Keratinocyte (primary cell): ENCODE measurements at regions not wholly inside any gene's neighbourhood (a gene's known extent, or its start where the extent isn't known, plus 50 kb on each side); places are given as distances from the start of the nearest gene placed in this dataset.

Experiments used
- DNase-seq: peaks from one replicate; pipeline ENCODE4 v3.0.0-alpha.2; 2011; ENCODE audit warnings: low read depth, missing footprints, low spot score
- FAIRE-seq: peaks from 2 replicates; lab custom pipeline; 2011; peaks lifted over from hg19 to GRCh38; lab: Jason Lieb, UNC
- H2AFZ ChIP-seq: 2 replicates; pipeline ENCODE4 v1.6.0; 2012; ENCODE audit warnings: low read length, control low read depth, inconsistent platforms; ENCODE audit not compliant: control insufficient read depth
- H3K27ac ChIP-seq: 2 replicates; pipeline ENCODE4 v1.5.1; 2011; ENCODE audit warnings: low read length; ENCODE audit not compliant: control insufficient read depth, insufficient read depth
- H3K27me3 ChIP-seq: 3 replicates; pipeline ENCODE4 v1.6.0; 2011; ENCODE audit warnings: low read length; ENCODE audit not compliant: control insufficient read depth, insufficient read depth; ENCODE audit errors: extremely low read depth
- H3K36me3 ChIP-seq, 2 experiments: 2 replicates in 1 of 2; 3 replicates in 1 of 2; pipeline ENCODE4 v1.5.1; 2011; ENCODE audit warnings: low read length in 2 of 2, mild to moderate bottlenecking in 1 of 2; ENCODE audit not compliant: control insufficient read depth in 2 of 2, insufficient read depth in 2 of 2; ENCODE audit errors: extremely low read depth in 1 of 2
- H3K4me1 ChIP-seq: 3 replicates; pipeline ENCODE4 v1.5.1; 2011; ENCODE audit warnings: low read length; ENCODE audit not compliant: control insufficient read depth, insufficient read depth; ENCODE audit errors: extremely low read depth
- H3K4me2 ChIP-seq: 3 replicates; pipeline ENCODE4 v1.6.0; 2011; ENCODE audit warnings: low read depth, low read length; ENCODE audit not compliant: control insufficient read depth, insufficient read depth; ENCODE audit errors: extremely low read depth
- H3K4me3 ChIP-seq, 3 experiments: fragments of 200-600 bp in 1 of 3; sonication (generic) in 1 of 3; 2 replicates in 2 of 3; 3 replicates in 1 of 3; pipeline ENCODE4 v1.5.1; 2011 to 2016; ENCODE audit warnings: low read length in 3 of 3, mild to moderate bottlenecking in 3 of 3, control low read depth in 2 of 3, inconsistent platforms in 1 of 3, low read depth in 1 of 3, mixed read lengths in 1 of 3, mixed run types in 1 of 3, moderate library complexity in 1 of 3; ENCODE audit not compliant: control insufficient read depth in 2 of 3, insufficient read depth in 2 of 3; ENCODE audit errors: extremely low read depth in 1 of 3
- H3K79me2 ChIP-seq: 2 replicates; pipeline ENCODE4 v1.6.0; 2012; ENCODE audit warnings: low read length; ENCODE audit not compliant: control insufficient read depth, insufficient read depth
- H3K9ac ChIP-seq: 3 replicates; pipeline ENCODE4 v1.6.0; 2011; ENCODE audit warnings: low read length; ENCODE audit not compliant: control insufficient read depth, insufficient read depth; ENCODE audit errors: extremely low read depth
- H3K9me1 ChIP-seq: 3 replicates; pipeline ENCODE4 v1.6.0; 2011; ENCODE audit warnings: low read length; ENCODE audit not compliant: control insufficient read depth, insufficient read depth; ENCODE audit errors: extremely low read depth
- H3K9me3 ChIP-seq: 2 replicates; pipeline ENCODE4 v1.5.1; 2012; ENCODE audit warnings: low read depth, low read length; ENCODE audit not compliant: control insufficient read depth
- H4K20me1 ChIP-seq: 3 replicates; pipeline ENCODE4 v1.6.0; 2011; ENCODE audit warnings: low read length; ENCODE audit not compliant: control insufficient read depth, insufficient read depth; ENCODE audit errors: extremely low read depth
- CTCF ChIP-seq, 3 experiments: IDR thresholded peaks in 1 of 3; conservative IDR thresholded peaks in 1 of 3; optimal IDR thresholded peaks in 1 of 3; 2 replicates in 2 of 3; 3 replicates in 1 of 3; pipeline versions ENCODE3 to v1.5.1; 2011; ENCODE audit warnings: low read length in 3 of 3, mild to moderate bottlenecking in 3 of 3, moderate library complexity in 2 of 3, control low read depth in 1 of 3, inconsistent platforms in 1 of 3; ENCODE audit not compliant: insufficient read depth in 2 of 3; ENCODE audit errors: extremely low read depth in 1 of 3
- EZH2 ChIP-seq: IDR thresholded peaks from one replicate; pipeline ENCODE4 v1.6.1; 2012; ENCODE audit warnings: inconsistent platforms, mild to moderate bottlenecking, low read length, moderate library complexity
- dilution Hi-C: fragments of 300-500 bp; cut with MboI; formaldehyde crosslinking; loops from one replicate; pipeline ENCODE4 v1.7.0; 2020; ENCODE audit warnings: low sequenced_read_pairs; ENCODE audit not compliant: extremely low pct_ligation_motif_present

- Histone ChIP-seq H3K27me3 (peaks cover 3% of the 10 kb centered on the region), H3K79me2 (no peaks in the 10 kb centered on the region), H2AFZ (no peak overlapping the region), H3K4me2 (no peak overlapping the region), H3K36me3 (no peaks in the 10 kb centered on the region), H3K9me1 (no peaks in the 10 kb centered on the region), H3K9me3 (no peaks in the 10 kb centered on the region), H3K4me1 (no peaks in the 10 kb centered on the region), H3K9ac (no peak overlapping the region), H3K27ac (no peak overlapping the region), H4K20me1 (no peaks in the 10 kb centered on the region), H3K4me3 (no peak overlapping the region)
- no peak for DNase-seq
- TF ChIP-seq CTCF (optimal IDR thresholded peaks at IDR 0.05 in 1 of 3, IDR thresholded peaks at IDR 0.05 in 1 of 3, conservative IDR thresholded peaks at IDR 0.05 in 1 of 3; ENCODE audit: extremely low read depth in 1 of 3, insufficient read depth in 2 of 3, low read length in 3 of 3) (no peak), EZH2 (no peak)
- FAIRE-seq = no peak
- dilution Hi-C loops = no loop called here
Measured at GRCh38 chr17:33623841-33624240, 330.7 kb upstream of the ASIC2 start.

GRCh38 chr17:33628500-33629346, 335.6 kb upstream of the ASIC2 start:
- no peak for TF ChIP-seq CTCF (optimal IDR thresholded peaks at IDR 0.05 in 1 of 3, IDR thresholded peaks at IDR 0.05 in 1 of 3, conservative IDR thresholded peaks at IDR 0.05 in 1 of 3; ENCODE audit: extremely low read depth in 1 of 3, insufficient read depth in 2 of 3, low read length in 3 of 3)
- TF ChIP-seq EZH2 = no peak
- H3K27me3 ChIP-seq = peaks cover 4% of the 10 kb centered on the region
- no peak for FAIRE-seq
- no peaks in the 10 kb centered on the region for H3K36me3 ChIP-seq
- no peak overlapping the region for H2AFZ ChIP-seq
- no peaks in the 10 kb centered on the region for H3K4me1 ChIP-seq
- H3K79me2 ChIP-seq = no peaks in the 10 kb centered on the region
- no peak for DNase-seq
- dilution Hi-C loops = no loop called here
- no peak overlapping the region for H3K9ac ChIP-seq
- no peaks in the 10 kb centered on the region for H3K9me3 ChIP-seq
- no peaks in the 10 kb centered on the region for H3K9me1 ChIP-seq
- H4K20me1 ChIP-seq = no peaks in the 10 kb centered on the region
- no peak overlapping the region for H3K27ac ChIP-seq
- H3K4me2 ChIP-seq = no peak overlapping the region
- H3K4me3 ChIP-seq = no peak overlapping the region
